GM19455 (cell line): ENCODE measurements at regions not wholly inside any gene's neighbourhood (a gene's known extent, or its start where the extent isn't known, plus 50 kb on each side); places are given as distances from the start of the nearest gene placed in this dataset.
"Not testable (repeated sequence)": the region's sequence is repeated elsewhere in the genome, so short reads cannot be mapped to it uniquely, and the experiment has no call there.

ENCODE experiments used
- ATAC-seq: cut with Tn5 transposase; IDR thresholded peaks from one replicate; pipeline ENCODE4 v1.9.1; 2021; ENCODE audit not compliant: unreplicated experiment

- ATAC-seq, result no peak
Measured at GRCh38 chr21:18114810-18115209, 129.8 kb upstream of the CHODL start.

GRCh38 chr21:18104802-18105201, 139.8 kb upstream of the CHODL start:
- no peak for ATAC-seq

- not testable (repeated sequence) for ATAC-seq
Measured at GRCh38 chr21:18096413-18096812, 148.2 kb upstream of the CHODL start.

- no peak for ATAC-seq
Measured at GRCh38 chr21:18089786-18090185, 154.8 kb upstream of the CHODL start.

GRCh38 chr21:18070392-18070791, 174.2 kb upstream of the CHODL start:
- no peak for ATAC-seq

- no peak for ATAC-seq
Measured at GRCh38 chr21:18069875-18070274, 174.8 kb upstream of the CHODL start.

- ATAC-seq, result no peak
Measured at GRCh38 chr21:18060402-18060801, 184.2 kb upstream of the CHODL start.

GRCh38 chr21:18058731-18059398, 185.8 kb upstream of the CHODL start:
- ATAC-seq, result no peak

GRCh38 chr21:18053151-18053550, 191.5 kb upstream of the CHODL start:
- no peak for ATAC-seq

GRCh38 chr21:18049461-18049860, 195.2 kb upstream of the CHODL start:
- no peak for ATAC-seq

GRCh38 chr21:18041012-18041411, 203.6 kb upstream of the CHODL start:
- ATAC-seq, result no peak

- ATAC-seq, result no peak
Measured at GRCh38 chr21:18030248-18030647, 211.1 kb upstream of the C21orf91 start.

- ATAC-seq, result no peak
Measured at GRCh38 chr21:18026359-18026758, 207.2 kb upstream of the C21orf91 start.

- no peak for ATAC-seq
Measured at GRCh38 chr21:18023711-18024110, 204.6 kb upstream of the C21orf91 start.

GRCh38 chr21:18023157-18023556, 204.0 kb upstream of the C21orf91 start:
- ATAC-seq, result no peak

GRCh38 chr21:18007121-18007520, 188.0 kb upstream of the C21orf91 start:
- ATAC-seq, result no peak

- no peak for ATAC-seq
Measured at GRCh38 chr21:18006691-18007090, 187.5 kb upstream of the C21orf91 start.

- ATAC-seq, result no peak
Measured at GRCh38 chr21:18002393-18002792, 183.2 kb upstream of the C21orf91 start.

- no peak for ATAC-seq
Measured at GRCh38 chr21:18000981-18001686, 182.0 kb upstream of the C21orf91 start.

- not testable (repeated sequence) for ATAC-seq
Measured at GRCh38 chr21:17998599-17998998, 179.4 kb upstream of the C21orf91 start.

GRCh38 chr21:17989780-17990179, 170.6 kb upstream of the C21orf91 start:
- no peak for ATAC-seq

- ATAC-seq, result no peak
Measured at GRCh38 chr21:17988102-17988437, 168.9 kb upstream of the C21orf91 start.
